ENCODE measurements at regions not wholly inside any gene's neighbourhood (a gene's known extent, or its start where the extent isn't known, plus 50 kb on each side); places are given as distances from the start of the nearest gene placed in this dataset.

GRCh38 chr2:149743842-149744448 is 156.4 kb upstream of the MMADHC start:
- DNase-seq (ENCODE audit: low spot score) = no peak

- no peak for DNase-seq (ENCODE audit: low spot score)
Measured at GRCh38 chr2:149741646-149742045, 154.1 kb upstream of the MMADHC start.

GRCh38 chr2:149740490-149740889 is 152.9 kb upstream of the MMADHC start:
- no peak for DNase-seq (ENCODE audit: low spot score)

GRCh38 chr2:149739883-149740265 is 152.3 kb upstream of the MMADHC start:
- no peak for DNase-seq (ENCODE audit: low spot score)

- no peak for DNase-seq (ENCODE audit: low spot score)
Measured at GRCh38 chr2:149739171-149739882, 151.8 kb upstream of the MMADHC start.

- DNase-seq (ENCODE audit: low spot score) = no peak
Measured at GRCh38 chr2:149738767-149739166, 151.2 kb upstream of the MMADHC start.

- no peak for DNase-seq (ENCODE audit: low spot score)
Measured at GRCh38 chr2:149737896-149738295, 150.3 kb upstream of the MMADHC start.

GRCh38 chr2:149735237-149735958 is 147.8 kb upstream of the MMADHC start:
- no peak for DNase-seq (ENCODE audit: low spot score)

GRCh38 chr2:149733936-149734685 is 146.5 kb upstream of the MMADHC start:
- DNase-seq (ENCODE audit: low spot score) = peak; percentile 21

GRCh38 chr2:149732730-149733290 is 145.2 kb upstream of the MMADHC start:
- no peak for DNase-seq (ENCODE audit: low spot score)

GRCh38 chr2:149732001-149732685 is 144.6 kb upstream of the MMADHC start:
- DNase-seq (ENCODE audit: low spot score) = no peak

GRCh38 chr2:149731079-149731478 is 143.5 kb upstream of the MMADHC start:
- DNase-seq (ENCODE audit: low spot score) = no peak

GRCh38 chr2:149729586-149729985 is 142.0 kb upstream of the MMADHC start:
- no peak for DNase-seq (ENCODE audit: low spot score)

GRCh38 chr2:149727927-149728326 is 140.4 kb upstream of the MMADHC start:
- no peak for DNase-seq (ENCODE audit: low spot score)

- DNase-seq (ENCODE audit: low spot score) = no peak
Measured at GRCh38 chr2:149725234-149725633, 137.7 kb upstream of the MMADHC start.

- DNase-seq (ENCODE audit: low spot score) = no peak
Measured at GRCh38 chr2:149724091-149724490, 136.5 kb upstream of the MMADHC start.

GRCh38 chr2:149720615-149721014 is 133.0 kb upstream of the MMADHC start:
- no peak for DNase-seq (ENCODE audit: low spot score)

GRCh38 chr2:149719695-149720094 is 132.1 kb upstream of the MMADHC start:
- DNase-seq (ENCODE audit: low spot score) = no peak

GRCh38 chr2:149716687-149717086 is 129.1 kb upstream of the MMADHC start:
- DNase-seq (ENCODE audit: low spot score) = peak; percentile 13

GRCh38 chr2:149715894-149716293 is 128.3 kb upstream of the MMADHC start:
- no peak for DNase-seq (ENCODE audit: low spot score)

- DNase-seq (ENCODE audit: low spot score) = peak; percentile 41
Measured at GRCh38 chr2:149715005-149715592, 127.5 kb upstream of the MMADHC start.
